Endothelial cell (in vitro differentiated cells): ENCODE measurements at regions not wholly inside any gene's neighbourhood (a gene's known extent, or its start where the extent isn't known, plus 50 kb on each side); places are given as distances from the start of the nearest gene placed in this dataset.

Experiments
- DNase-seq: peaks from one replicate; pipeline ENCODE4 v3.0.0; 2021; ENCODE audit warnings: low spot score
- H3K27ac Mint-ChIP-seq: one replicate; pipeline ENCODE4 v1.8.0; 2021; ENCODE audit warnings: mixed read lengths, inconsistent platforms; ENCODE audit not compliant: unreplicated experiment
- H3K27me3 Mint-ChIP-seq: one replicate; pipeline ENCODE4 v1.8.0; 2021; ENCODE audit warnings: mild to moderate bottlenecking, moderate library complexity, mixed read lengths, inconsistent platforms; ENCODE audit not compliant: unreplicated experiment
- H3K36me3 Mint-ChIP-seq: one replicate; pipeline ENCODE4 v1.8.0; 2021; ENCODE audit warnings: mild to moderate bottlenecking, low read depth, mixed read lengths, inconsistent platforms; ENCODE audit not compliant: unreplicated experiment
- H3K4me1 Mint-ChIP-seq: one replicate; pipeline ENCODE4 v1.8.0; 2021; ENCODE audit warnings: mild to moderate bottlenecking, mixed read lengths, inconsistent platforms; ENCODE audit not compliant: unreplicated experiment
- H3K4me3 Mint-ChIP-seq: one replicate; pipeline ENCODE4 v1.8.0; 2021; ENCODE audit warnings: mild to moderate bottlenecking, mixed read lengths, inconsistent platforms; ENCODE audit not compliant: unreplicated experiment
- H3K9me3 Mint-ChIP-seq: one replicate; pipeline ENCODE4 v1.8.0; 2021; ENCODE audit warnings: mixed read lengths, inconsistent platforms; ENCODE audit not compliant: unreplicated experiment
- TF ChIP-seq, protein P1 (sequence below): fragments of 200-600 bp; sonication (generic); IDR thresholded peaks from one replicate; pipeline ENCODE4 v1.5.0; 2021; ENCODE audit warnings: antibody characterized with exemption; ENCODE audit not compliant: unreplicated experiment

DNA sequence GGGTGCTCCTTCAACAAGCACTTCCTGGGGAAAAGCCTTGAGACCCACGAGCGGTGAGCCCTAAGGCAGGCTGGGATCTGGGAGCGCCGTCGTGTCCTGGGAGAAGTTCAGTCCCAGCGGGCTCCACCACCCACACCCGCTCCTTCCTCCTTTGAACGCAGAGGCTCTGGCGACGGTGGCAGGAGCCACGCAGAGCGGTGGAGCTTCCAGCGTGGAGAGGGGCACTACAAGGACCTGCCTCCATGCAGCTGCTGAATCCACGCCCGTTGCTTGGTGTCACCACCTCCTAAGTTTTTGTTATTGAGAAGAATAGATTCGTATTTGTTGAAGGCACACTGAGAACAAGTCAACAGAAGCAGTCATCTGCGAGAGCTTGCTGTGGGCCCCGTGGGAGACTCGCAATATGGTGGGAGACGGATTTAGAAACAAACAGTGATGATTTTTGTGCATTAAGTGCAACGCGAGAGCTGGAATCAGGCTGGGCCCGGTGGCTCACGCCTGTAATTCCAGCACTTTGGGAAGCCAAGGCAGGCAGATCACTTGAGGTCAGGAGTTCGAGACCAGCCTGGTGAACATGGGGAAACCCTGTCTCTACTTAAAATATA is 60.1 kb upstream of the SDK1 start:
- H3K4me3 Mint-ChIP-seq = no peak overlapping the region
- DNase-seq = no peak
- no peaks in the 10 kb centered on the region for H3K4me1 Mint-ChIP-seq
- no peaks in the 10 kb centered on the region for H3K27me3 Mint-ChIP-seq
- H3K36me3 Mint-ChIP-seq = no peaks in the 10 kb centered on the region
- TF ChIP-seq, protein P1, sequence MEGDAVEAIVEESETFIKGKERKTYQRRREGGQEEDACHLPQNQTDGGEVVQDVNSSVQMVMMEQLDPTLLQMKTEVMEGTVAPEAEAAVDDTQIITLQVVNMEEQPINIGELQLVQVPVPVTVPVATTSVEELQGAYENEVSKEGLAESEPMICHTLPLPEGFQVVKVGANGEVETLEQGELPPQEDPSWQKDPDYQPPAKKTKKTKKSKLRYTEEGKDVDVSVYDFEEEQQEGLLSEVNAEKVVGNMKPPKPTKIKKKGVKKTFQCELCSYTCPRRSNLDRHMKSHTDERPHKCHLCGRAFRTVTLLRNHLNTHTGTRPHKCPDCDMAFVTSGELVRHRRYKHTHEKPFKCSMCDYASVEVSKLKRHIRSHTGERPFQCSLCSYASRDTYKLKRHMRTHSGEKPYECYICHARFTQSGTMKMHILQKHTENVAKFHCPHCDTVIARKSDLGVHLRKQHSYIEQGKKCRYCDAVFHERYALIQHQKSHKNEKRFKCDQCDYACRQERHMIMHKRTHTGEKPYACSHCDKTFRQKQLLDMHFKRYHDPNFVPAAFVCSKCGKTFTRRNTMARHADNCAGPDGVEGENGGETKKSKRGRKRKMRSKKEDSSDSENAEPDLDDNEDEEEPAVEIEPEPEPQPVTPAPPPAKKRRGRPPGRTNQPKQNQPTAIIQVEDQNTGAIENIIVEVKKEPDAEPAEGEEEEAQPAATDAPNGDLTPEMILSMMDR = no peak
- no peak overlapping the region for H3K27ac Mint-ChIP-seq
- no peaks in the 10 kb centered on the region for H3K9me3 Mint-ChIP-seq

DNA sequence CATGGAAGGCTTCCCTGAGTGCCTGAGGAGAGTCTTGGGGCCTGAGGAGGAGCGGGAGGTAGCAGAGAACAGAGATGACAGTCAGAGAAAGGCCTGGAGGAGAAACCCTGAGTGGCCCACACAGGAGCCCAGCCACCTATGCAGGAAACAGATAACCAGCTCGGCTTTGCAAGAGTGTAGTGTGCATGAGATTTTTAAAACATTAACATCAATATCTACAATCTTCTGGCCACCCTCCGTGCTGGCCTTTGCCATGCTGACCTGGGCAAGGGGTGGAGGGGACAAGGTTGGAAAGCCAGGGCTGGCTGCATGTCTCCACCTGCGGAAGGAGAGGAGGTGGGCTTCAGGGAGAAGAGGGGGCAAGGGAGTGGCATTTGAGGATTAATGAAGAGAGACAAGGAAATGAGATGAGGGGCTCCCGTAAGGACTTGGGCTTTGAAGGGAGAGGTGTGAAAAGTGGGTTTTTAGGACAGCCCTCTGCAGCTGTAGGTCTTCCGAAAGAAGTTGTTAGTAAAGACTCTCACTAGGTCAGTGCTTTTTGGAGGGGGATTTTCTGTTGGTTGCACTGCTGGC is 59.3 kb upstream of the SDK1 start:
- TF ChIP-seq, protein P1 = no peak
- Mint-ChIP-seq H3K4me1 (no peaks in the 10 kb centered on the region), H3K27me3 (no peaks in the 10 kb centered on the region), H3K9me3 (no peaks in the 10 kb centered on the region), H3K36me3 (no peaks in the 10 kb centered on the region), H3K27ac (no peak overlapping the region), H3K4me3 (no peak overlapping the region)
- no peak for DNase-seq

DNA sequence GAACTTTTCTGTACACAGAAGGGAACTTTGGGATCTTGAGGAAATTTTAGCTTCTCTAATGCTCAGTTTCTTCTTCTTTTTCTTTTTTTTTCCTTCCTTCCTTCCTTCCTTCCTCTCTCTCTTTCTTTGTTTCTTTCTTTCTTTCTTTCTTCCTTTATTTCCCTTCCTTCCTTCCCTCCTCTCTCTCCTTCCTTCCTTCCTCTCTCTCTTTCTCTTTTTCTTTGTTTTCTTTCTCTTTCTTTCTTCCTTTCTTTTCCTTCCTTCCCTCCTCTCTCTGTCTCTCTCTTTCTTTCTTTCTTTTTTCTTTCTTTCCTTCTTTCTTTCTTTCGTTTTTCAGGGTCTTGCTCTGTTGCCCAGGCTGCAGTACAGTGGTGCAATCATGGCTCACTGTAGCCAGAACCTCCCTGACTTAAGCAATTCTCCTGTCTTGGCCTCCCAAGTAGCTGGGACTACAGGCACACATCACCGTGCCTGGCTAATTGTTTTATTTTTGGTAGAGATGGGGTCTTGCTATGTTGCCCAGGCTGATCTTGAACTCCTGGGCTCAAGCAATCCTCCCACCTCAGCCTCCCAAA is 58.6 kb upstream of the SDK1 start:
- Mint-ChIP-seq H3K4me3 (no peak overlapping the region), H3K36me3 (no peaks in the 10 kb centered on the region), H3K27me3 (no peaks in the 10 kb centered on the region), H3K4me1 (no peaks in the 10 kb centered on the region), H3K27ac (no peak overlapping the region), H3K9me3 (no peaks in the 10 kb centered on the region)
- no peak for DNase-seq
- TF ChIP-seq, protein P1 = no peak

DNA sequence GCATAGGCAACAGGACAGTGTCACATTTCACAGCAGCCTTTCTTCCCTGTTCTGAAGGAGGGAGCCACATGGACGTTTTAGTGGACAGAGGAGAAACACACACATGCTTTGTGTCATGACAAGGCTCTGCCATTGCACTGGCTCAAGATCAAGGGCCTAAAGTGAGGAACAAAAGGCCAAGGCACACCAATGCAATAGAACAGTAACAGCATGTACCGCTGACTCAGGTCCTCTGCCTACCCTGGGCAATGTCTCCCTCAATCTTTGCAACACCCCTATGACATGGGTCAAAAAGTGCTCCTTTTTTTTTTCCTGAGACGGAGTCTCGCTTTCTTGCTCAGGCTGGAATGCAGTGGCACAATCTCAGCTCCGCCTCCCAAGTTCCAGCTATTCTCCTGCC is 57.8 kb upstream of the SDK1 start:
- no peak for DNase-seq
- TF ChIP-seq, protein P1 = no peak
- no peaks in the 10 kb centered on the region for H3K36me3 Mint-ChIP-seq
- no peaks in the 10 kb centered on the region for H3K27me3 Mint-ChIP-seq
- H3K4me3 Mint-ChIP-seq = no peak overlapping the region
- no peaks in the 10 kb centered on the region for H3K4me1 Mint-ChIP-seq
- H3K27ac Mint-ChIP-seq = no peak overlapping the region
- H3K9me3 Mint-ChIP-seq = no peaks in the 10 kb centered on the region

DNA sequence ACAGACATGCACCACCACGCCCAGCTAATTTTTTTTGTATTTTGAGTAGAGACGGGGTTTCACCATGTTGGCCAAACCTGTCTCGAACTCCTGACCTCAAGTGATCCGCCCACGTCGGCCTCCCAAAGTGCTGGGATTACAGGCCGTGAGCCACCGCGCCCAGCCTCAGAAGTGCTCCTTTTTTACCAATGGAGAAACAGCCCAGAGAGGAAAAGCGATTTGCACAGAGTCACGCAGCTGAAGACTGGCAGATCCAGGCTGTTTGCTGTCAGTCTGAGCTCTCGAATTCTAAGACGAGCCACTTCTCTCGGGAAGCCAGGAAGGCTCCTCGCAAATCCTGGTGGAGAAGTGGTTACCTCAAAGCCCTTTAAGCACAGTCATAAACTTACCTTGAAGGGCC is 57.4 kb upstream of the SDK1 start:
- no peak overlapping the region for H3K4me3 Mint-ChIP-seq

More for the DNA sequence above, 57.4 kb upstream of the SDK1 start:
- H3K9me3 Mint-ChIP-seq = no peaks in the 10 kb centered on the region
- H3K27ac Mint-ChIP-seq = no peak overlapping the region
- H3K4me1 Mint-ChIP-seq = no peaks in the 10 kb centered on the region
- DNase-seq = no peak
- H3K27me3 Mint-ChIP-seq = no peaks in the 10 kb centered on the region
- H3K36me3 Mint-ChIP-seq = no peaks in the 10 kb centered on the region
- TF ChIP-seq, protein P1 = no peak
